NCI-H748 treated with DMSO at 0.1 percent for 48 hours (cell line): ENCODE measurements at regions not wholly inside any gene's neighbourhood (a gene's known extent, or its start where the extent isn't known, plus 50 kb on each side); places are given as distances from the start of the nearest gene placed in this dataset.
"Not testable (repeated sequence)": the region's sequence is repeated elsewhere in the genome, so short reads cannot be mapped to it uniquely, and the experiment has no call there.

Experiments used
- DNase-seq: peaks from one replicate; lab custom pipeline; 2025; lab: John Stamatoyannopoulos, UW

DNA sequence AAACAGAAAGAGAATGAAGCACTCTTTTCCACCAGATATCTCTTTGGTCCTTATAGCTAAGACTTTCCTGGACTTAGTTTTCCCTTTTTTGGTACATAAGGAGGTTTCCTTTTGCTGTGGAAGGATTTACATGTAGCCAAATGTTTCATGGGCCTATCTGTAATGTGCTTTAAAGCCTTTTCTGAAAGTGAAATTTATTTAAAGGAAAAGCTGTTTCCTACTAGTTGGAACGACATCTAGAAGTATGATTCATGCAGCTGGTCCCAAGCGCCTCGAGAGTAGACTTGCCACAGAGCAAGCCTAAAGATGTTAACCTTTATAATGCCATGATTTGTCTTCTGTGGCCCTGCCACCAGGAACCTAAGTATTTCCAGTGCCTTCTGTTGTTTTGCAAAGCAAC is 390.3 kb downstream of the DLEU7 start:
- DNase-seq, result no peak

DNA sequence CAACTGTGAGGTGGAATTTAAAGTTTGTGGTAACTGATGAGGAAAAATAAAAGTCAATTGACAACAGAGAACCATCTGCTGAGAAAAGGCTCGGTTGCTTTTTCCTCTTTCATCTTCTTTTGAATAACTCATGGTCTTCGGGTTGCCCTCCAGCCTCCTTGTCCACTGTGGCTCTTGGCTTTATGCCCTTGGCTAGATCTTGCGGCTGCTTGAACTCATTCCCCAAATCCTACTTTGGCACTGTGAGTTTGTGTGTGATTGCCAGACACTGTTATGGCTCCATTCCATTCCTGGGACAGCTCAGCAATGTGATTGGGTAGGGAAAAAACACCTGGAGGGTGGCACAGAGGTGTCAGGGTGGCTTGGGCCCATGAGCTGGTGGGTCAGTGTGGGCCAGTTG is 387.4 kb downstream of the DLEU7 start:
- no peak for DNase-seq

DNA sequence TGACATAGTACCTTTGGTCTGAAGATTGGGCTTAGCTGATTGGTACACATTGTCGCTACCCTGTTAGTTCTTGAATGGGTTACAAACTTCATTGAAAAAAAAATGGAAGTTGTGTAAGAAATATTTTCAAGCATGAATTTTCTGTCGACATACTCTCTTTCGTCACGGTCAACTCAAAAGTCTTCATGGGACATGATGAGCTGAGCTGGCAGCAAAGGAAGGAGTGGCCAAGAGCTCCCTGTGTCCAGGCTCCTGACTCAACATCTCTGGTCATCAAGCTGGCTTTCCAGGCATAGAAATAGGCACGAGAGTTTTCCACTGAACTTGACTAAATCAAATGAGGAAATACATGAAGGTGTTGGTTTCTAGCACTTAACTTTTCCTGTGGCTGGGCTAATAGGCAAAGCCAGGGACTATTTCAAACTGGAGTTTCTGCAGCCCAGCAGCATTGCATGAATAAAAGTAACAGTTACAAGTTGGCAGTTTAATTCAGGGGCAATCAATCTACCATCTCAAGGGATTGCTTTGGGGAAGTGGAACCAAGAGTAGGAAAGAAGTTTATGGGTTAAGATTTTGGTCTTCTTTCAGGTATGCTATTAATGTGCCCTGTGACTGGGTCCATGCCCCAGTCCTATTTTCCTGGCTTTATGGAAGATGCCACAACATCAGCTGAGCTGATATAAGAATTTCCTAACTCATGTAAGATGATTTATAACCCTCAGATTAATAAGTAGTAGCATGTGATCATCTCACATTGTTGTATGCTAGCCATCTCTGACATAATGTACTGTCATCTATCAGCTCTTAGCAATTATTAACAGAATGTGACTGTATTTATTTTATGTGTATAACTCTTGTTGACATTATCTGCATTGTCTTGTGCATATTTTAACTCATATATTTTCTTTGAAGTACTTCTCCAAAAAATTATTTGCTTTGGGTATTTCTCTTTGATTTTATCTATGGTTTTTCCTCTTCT is 385.8 kb downstream of the DLEU7 start:
- no peak for DNase-seq

DNA sequence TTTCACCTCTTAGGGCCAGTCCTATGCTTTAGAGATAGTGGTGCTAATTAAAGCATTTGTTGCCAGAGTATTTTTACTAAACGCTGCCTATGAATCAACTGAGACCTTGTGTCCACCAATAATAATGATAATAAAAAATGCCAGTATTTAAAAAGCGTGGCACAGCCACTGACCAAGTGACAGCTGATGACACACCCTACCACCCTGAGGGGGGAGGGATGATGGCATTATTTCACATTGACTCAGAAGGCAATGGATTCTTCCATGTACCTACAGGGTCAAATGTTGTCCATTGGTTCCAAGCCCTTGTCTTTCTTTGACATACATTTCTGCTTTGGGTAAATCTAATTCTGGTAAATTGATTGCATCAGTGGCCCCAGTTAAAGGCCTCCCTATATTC is 384.4 kb downstream of the DLEU7 start:
- no peak for DNase-seq

- DNase-seq, result no peak
Observed at GRCh38 chr13:50459658-50460057, 383.8 kb downstream of the DLEU7 start.

DNA sequence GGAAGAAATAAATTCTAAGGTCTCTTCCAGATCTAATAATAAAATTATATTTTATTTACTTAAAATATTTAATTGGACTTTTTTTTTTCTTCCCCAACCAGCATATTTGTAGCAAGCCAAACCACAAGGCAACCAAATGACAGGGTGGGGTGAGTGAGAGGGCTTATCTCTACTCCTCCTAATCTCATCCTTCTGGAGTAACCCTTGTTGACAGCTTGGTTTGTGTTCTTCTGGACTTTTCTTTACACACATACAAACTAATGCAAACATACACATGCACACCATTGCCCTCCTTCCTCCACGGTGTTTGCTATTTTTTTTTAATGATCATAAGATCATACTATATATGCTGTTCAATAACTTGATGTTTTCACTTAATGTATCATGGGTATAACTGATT is 383.1 kb downstream of the DLEU7 start:
- DNase-seq, result no peak

- no peak for DNase-seq
Observed at GRCh38 chr13:50461189-50461588, 382.3 kb downstream of the DLEU7 start.

GRCh38 chr13:50463719-50464118 is 379.8 kb downstream of the DLEU7 start:
- no peak for DNase-seq

GRCh38 chr13:50464349-50465251 is 378.9 kb downstream of the DLEU7 start:
- DNase-seq, result no peak

DNA sequence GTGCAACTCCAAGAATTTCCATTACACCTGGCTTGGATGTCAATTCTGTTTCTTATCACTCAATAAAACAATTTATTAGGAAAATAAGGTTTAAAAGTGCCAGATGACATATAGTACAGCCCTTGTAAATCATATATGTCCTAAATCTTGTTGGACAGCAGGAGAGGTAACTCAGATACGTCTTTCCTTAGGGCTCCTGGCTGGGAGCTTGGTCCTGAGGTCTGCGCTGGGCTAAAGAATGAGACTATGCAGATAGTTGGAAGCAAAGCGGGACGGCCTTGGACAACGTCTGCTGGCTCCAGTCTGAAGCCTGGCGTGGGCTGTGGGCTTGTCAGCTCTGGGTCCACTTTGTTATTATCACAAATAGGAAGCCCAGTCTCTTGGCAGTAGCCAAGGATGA is 377.0 kb downstream of the DLEU7 start:
- DNase-seq, result no peak

- no peak for DNase-seq
Observed at GRCh38 chr13:50467156-50468110, 376.1 kb downstream of the DLEU7 start.

DNA sequence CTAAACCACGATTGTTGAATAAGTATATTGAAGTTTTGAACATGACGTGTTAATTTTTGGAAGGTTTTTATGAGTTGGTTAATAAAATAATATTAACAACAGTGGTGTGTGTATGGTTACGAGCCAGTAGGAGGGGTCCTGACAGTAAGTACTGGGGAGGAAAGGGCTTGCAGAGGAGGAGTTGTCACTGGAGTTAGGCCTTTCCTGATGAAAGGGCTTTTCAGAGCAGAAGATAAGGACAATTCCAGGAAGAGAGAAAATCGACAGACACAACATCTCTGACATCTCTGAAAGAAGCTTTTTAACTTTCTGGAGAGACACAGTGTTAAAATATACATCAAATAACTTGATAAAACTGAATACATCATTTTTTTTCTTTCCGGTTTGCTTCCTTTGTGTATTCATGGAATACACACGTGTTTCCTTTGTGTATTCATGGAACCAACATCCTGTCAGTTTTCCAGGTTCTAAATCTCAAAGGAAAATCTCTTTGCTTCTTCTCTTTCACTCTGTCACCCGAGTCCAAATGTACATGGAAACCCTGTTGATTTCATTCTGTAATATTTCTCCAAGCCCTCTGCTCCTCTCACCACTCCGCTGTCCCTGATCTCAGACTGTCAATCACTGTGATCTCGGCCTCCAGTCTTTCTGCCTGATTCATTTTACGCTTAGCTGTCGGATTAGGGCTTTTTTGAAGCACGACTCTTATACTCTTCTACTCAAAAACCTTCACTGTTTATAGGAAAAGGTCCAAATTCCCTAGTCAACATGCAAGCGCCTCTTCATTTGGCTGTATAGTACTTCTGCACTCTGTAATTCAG is 374.4 kb downstream of the DLEU7 start:
- no peak for DNase-seq

DNA sequence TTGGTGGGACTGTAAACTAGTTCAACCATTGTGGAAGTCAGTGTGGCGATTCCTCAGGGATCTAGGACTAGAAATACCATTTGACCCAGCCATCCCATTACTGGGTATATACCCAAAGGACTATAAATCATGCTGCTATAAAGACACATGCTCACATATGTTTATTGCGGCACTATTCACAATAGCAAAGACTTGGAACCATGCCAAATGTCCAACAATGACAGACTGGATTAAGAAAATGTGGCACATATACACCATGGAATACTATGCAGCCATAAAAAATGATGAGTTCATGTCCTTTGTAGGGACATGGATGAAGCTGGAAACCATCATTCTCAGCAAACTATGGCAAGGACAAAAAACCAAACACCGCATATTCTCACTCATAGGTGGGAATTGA is 370.4 kb downstream of the DLEU7 start:
- not testable (repeated sequence) for DNase-seq

- DNase-seq, result no peak
Observed at GRCh38 chr13:50474088-50474662, 369.3 kb downstream of the DLEU7 start.

- DNase-seq, result no peak
Observed at GRCh38 chr13:50476577-50477285, 366.8 kb downstream of the DLEU7 start.

- no peak for DNase-seq
Observed at GRCh38 chr13:50481936-50482335, 361.6 kb downstream of the DLEU7 start.

GRCh38 chr13:50483416-50483815 is 360.1 kb downstream of the DLEU7 start:
- DNase-seq, result no peak

- DNase-seq, result no peak
Observed at GRCh38 chr13:50484472-50485113, 358.9 kb downstream of the DLEU7 start.
